Astrocyte (in vitro differentiated cells and primary cell): ENCODE measurements at regions not wholly inside any gene's neighbourhood (a gene's known extent, or its start where the extent isn't known, plus 50 kb on each side); places are given as distances from the start of the nearest gene placed in this dataset.

Experiments used
- EZH2 ChIP-seq: IDR thresholded peaks from 2 replicates; pipeline ENCODE4 v1.6.1; 2012; ENCODE audit warnings: mild to moderate bottlenecking, low read length, inconsistent platforms; ENCODE audit not compliant: insufficient read depth
- TF ChIP-seq, protein P1 (sequence below): IDR thresholded peaks from 2 replicates; pipeline ENCODE4 v1.5.1; 2011; ENCODE audit warnings: low read depth, mild to moderate bottlenecking, inconsistent platforms, low read length, moderate library complexity; ENCODE audit not compliant: insufficient read depth

DNA sequence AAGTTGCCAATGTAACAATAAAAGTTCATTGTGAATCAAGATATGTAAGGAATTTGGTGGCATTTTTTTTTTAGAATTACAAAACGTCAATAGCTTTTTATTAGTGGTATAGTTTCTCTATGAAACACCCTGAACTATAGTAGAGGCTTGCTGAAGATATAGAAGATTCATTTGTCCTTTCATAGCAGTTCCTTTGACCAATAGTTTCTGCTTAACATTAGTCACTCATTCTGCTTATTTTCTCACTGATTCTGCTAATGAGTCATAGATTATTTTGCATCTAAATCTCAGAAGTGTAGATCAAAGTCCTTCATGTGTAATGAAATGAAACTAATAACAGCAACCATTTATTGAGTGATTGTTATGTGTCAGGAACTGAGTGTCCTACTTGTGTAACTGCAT, 205.0 kb upstream of the TET2 start:
- TF ChIP-seq, protein P1, sequence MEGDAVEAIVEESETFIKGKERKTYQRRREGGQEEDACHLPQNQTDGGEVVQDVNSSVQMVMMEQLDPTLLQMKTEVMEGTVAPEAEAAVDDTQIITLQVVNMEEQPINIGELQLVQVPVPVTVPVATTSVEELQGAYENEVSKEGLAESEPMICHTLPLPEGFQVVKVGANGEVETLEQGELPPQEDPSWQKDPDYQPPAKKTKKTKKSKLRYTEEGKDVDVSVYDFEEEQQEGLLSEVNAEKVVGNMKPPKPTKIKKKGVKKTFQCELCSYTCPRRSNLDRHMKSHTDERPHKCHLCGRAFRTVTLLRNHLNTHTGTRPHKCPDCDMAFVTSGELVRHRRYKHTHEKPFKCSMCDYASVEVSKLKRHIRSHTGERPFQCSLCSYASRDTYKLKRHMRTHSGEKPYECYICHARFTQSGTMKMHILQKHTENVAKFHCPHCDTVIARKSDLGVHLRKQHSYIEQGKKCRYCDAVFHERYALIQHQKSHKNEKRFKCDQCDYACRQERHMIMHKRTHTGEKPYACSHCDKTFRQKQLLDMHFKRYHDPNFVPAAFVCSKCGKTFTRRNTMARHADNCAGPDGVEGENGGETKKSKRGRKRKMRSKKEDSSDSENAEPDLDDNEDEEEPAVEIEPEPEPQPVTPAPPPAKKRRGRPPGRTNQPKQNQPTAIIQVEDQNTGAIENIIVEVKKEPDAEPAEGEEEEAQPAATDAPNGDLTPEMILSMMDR, result no peak
- no peak for TF ChIP-seq EZH2
